ENCODE measurements at regions not wholly inside any gene's neighbourhood (a gene's known extent, or its start where the extent isn't known, plus 50 kb on each side); places are given as distances from the start of the nearest gene placed in this dataset.
"Not testable (repeated sequence)": the region's sequence is repeated elsewhere in the genome, so short reads cannot be mapped to it uniquely, and the experiment has no call there.

GRCh38 chr12:46617167-46617566, 208.6 kb downstream of the SLC38A4 start:
- no peak for DNase-seq

GRCh38 chr12:46610754-46611153, 215.0 kb downstream of the SLC38A4 start:
- no peak for DNase-seq

- DNase-seq = no peak
These were observed 216.1 kb downstream of the SLC38A4 start for GRCh38 chr12:46609674-46610073.

GRCh38 chr12:46609273-46609623, 216.5 kb downstream of the SLC38A4 start:
- DNase-seq = no peak

- no peak for DNase-seq
These were observed 217.1 kb downstream of the SLC38A4 start for GRCh38 chr12:46608431-46609272.

GRCh38 chr12:46604684-46605083, 221.1 kb downstream of the SLC38A4 start:
- DNase-seq = no peak

- no peak for DNase-seq
These were observed 221.9 kb downstream of the SLC38A4 start for GRCh38 chr12:46603776-46604456.

GRCh38 chr12:46602474-46602873, 223.3 kb downstream of the SLC38A4 start:
- DNase-seq = no peak

GRCh38 chr12:46590991-46591703, 218.6 kb upstream of the SLC38A2 start:
- DNase-seq = no peak

GRCh38 chr12:46585854-46586621, 213.5 kb upstream of the SLC38A2 start:
- peak in 1 of 2 experiments; percentile 0 for DNase-seq

- not testable (repeated sequence) for DNase-seq
These were observed 211.5 kb upstream of the SLC38A2 start for GRCh38 chr12:46584098-46584497.

GRCh38 chr12:46581990-46582389, 209.4 kb upstream of the SLC38A2 start:
- DNase-seq = not testable (repeated sequence)

GRCh38 chr12:46580445-46580844, 207.9 kb upstream of the SLC38A2 start:
- no peak for DNase-seq

GRCh38 chr12:46579474-46579873, 206.9 kb upstream of the SLC38A2 start:
- no peak for DNase-seq

GRCh38 chr12:46578190-46578982, 205.8 kb upstream of the SLC38A2 start:
- no peak for DNase-seq

GRCh38 chr12:46577063-46577776, 204.6 kb upstream of the SLC38A2 start:
- no peak for DNase-seq

- DNase-seq = no peak
These were observed 202.3 kb upstream of the SLC38A2 start for GRCh38 chr12:46574847-46575246.

- no peak for DNase-seq
These were observed 200.7 kb upstream of the SLC38A2 start for GRCh38 chr12:46573347-46573658.

GRCh38 chr12:46572644-46573346, 200.2 kb upstream of the SLC38A2 start:
- DNase-seq = no peak

- no peak for DNase-seq
These were observed 199.0 kb upstream of the SLC38A2 start for GRCh38 chr12:46571608-46572007.

All from activated CD4-positive, alpha-beta T cell treated with anti-CD3 and anti-CD28 coated beads, Interleukin-2, amount 50 U/mL, for 4 hours (primary cell).